ENCODE measurements at regions not wholly inside any gene's neighbourhood (a gene's known extent, or its start where the extent isn't known, plus 50 kb on each side); places are given as distances from the start of the nearest gene placed in this dataset.

DNA sequence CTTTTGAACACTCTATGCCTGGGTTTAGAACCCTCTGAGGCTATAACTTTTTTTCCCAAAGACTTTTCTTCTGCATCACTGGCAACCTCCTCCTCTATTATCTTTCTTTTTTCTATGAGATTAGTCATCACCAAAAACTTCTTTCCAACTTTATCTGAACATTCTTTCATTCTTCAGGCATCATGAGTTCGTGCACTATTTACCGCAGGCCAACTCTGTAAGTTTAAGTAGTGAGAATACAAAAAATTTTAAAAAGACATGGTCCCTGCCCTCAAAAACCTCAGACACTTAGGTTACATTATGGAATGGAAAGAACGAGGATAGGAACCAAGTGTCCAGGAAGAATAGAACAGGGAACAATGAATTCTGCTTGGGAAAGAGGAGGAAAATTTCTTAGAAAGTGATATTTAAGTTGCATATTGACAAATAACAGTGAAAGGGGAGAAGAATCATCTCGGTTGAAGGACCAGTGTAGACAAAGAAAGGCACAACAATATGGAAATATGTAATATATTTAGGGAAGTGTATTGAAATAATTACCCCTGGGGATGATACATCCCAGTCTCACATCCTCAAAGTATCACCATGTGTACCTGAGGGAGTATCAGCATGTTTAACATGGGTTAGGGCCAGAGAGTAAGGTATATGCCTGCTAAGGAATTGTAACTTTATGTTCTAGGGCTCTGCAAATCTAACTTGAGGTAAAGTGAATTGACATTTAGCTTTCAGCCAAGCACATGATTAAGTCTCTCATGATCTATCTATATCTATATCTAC, 196.5 kb upstream of the NREP start:
- no peaks in the 10 kb centered on the region for H3K9me2 ChIP-seq (replicated peaks; ENCODE audit: insufficient read depth, low read length)
- no peaks in the 10 kb centered on the region for H3K4me1 ChIP-seq (ENCODE audit: low read length)
- no peaks in the 10 kb centered on the region for H3K36me3 ChIP-seq (replicated peaks; ENCODE audit: insufficient read depth, low read length)
- no peak overlapping the region for H2AFZ ChIP-seq (ENCODE audit: low read length)
- no peak overlapping the region for H3K4me3 ChIP-seq (ENCODE audit: low read length)
- no peaks in the 10 kb centered on the region for H3K9me3 ChIP-seq (replicated peaks; ENCODE audit: insufficient read depth, low read length)
- no peak for DNase-seq
- no peaks in the 10 kb centered on the region for H3K79me2 ChIP-seq (ENCODE audit: low read length)
- no peaks in the 10 kb centered on the region for H3F3A ChIP-seq (ENCODE audit: insufficient read depth, low read length)
- H3K27me3 ChIP-seq (replicated peaks; ENCODE audit: insufficient read depth, low read length), result no peaks in the 10 kb centered on the region
- TF ChIP-seq, protein P1, sequence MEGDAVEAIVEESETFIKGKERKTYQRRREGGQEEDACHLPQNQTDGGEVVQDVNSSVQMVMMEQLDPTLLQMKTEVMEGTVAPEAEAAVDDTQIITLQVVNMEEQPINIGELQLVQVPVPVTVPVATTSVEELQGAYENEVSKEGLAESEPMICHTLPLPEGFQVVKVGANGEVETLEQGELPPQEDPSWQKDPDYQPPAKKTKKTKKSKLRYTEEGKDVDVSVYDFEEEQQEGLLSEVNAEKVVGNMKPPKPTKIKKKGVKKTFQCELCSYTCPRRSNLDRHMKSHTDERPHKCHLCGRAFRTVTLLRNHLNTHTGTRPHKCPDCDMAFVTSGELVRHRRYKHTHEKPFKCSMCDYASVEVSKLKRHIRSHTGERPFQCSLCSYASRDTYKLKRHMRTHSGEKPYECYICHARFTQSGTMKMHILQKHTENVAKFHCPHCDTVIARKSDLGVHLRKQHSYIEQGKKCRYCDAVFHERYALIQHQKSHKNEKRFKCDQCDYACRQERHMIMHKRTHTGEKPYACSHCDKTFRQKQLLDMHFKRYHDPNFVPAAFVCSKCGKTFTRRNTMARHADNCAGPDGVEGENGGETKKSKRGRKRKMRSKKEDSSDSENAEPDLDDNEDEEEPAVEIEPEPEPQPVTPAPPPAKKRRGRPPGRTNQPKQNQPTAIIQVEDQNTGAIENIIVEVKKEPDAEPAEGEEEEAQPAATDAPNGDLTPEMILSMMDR (IDR thresholded peaks at IDR 0.05; ENCODE audit: low read length), result no peak
- TF ChIP-seq EZH2 (optimal IDR thresholded peaks at IDR 0.05; ENCODE audit: low read depth, low read length) (no peak), EZH2phosphoT487 (IDR thresholded peaks at IDR 0.05; ENCODE audit: low read length) (no peak)
- no peak overlapping the region for H3K4me2 ChIP-seq (ENCODE audit: low read depth, low read length)
- H3K9ac ChIP-seq (ENCODE audit: low read length), result no peak overlapping the region
- no peaks in the 10 kb centered on the region for H4K20me1 ChIP-seq (ENCODE audit: insufficient read depth, low read length)
- H3K27ac ChIP-seq (ENCODE audit: low read length), result no peak overlapping the region

DNA sequence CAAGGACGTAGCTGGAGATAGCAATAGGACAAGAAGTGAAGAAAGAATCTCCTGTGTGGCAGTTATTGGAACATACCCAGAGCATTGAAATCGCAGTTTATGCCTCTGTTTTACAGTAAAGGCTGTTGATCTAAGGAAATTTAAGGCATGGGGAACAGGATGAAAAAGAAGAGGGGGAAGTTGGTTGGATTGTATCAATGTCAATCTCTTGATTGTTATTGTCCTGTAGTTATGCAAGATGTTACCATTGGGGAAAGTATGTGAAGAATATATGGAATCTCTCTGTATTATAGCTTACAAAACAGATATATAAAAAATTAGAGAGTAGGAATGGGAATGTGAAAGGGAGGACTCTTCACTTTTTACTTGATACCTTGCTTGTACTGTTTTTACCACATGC, 195.6 kb upstream of the NREP start:
- no peaks in the 10 kb centered on the region for H3K79me2 ChIP-seq (ENCODE audit: low read length)
- no peaks in the 10 kb centered on the region for H3K27me3 ChIP-seq (replicated peaks; ENCODE audit: insufficient read depth, low read length)
- TF ChIP-seq EZH2 (optimal IDR thresholded peaks at IDR 0.05; ENCODE audit: low read depth, low read length) (no peak), EZH2phosphoT487 (IDR thresholded peaks at IDR 0.05; ENCODE audit: low read length) (no peak)
- TF ChIP-seq, protein P1 (IDR thresholded peaks at IDR 0.05; ENCODE audit: low read length), result no peak
- H3K36me3 ChIP-seq (replicated peaks; ENCODE audit: insufficient read depth, low read length), result no peaks in the 10 kb centered on the region
- no peak overlapping the region for H2AFZ ChIP-seq (ENCODE audit: low read length)
- no peak overlapping the region for H3K9ac ChIP-seq (ENCODE audit: low read length)
- H4K20me1 ChIP-seq (ENCODE audit: insufficient read depth, low read length), result no peaks in the 10 kb centered on the region
- H3K9me2 ChIP-seq (replicated peaks; ENCODE audit: insufficient read depth, low read length), result no peaks in the 10 kb centered on the region
- no peak for DNase-seq
- no peak overlapping the region for H3K4me2 ChIP-seq (ENCODE audit: low read depth, low read length)
- no peak overlapping the region for H3K27ac ChIP-seq (ENCODE audit: low read length)
- no peaks in the 10 kb centered on the region for H3F3A ChIP-seq (ENCODE audit: insufficient read depth, low read length)
- no peaks in the 10 kb centered on the region for H3K9me3 ChIP-seq (replicated peaks; ENCODE audit: insufficient read depth, low read length)
- H3K4me1 ChIP-seq (ENCODE audit: low read length), result no peaks in the 10 kb centered on the region
- no peak overlapping the region for H3K4me3 ChIP-seq (ENCODE audit: low read length)

DNA sequence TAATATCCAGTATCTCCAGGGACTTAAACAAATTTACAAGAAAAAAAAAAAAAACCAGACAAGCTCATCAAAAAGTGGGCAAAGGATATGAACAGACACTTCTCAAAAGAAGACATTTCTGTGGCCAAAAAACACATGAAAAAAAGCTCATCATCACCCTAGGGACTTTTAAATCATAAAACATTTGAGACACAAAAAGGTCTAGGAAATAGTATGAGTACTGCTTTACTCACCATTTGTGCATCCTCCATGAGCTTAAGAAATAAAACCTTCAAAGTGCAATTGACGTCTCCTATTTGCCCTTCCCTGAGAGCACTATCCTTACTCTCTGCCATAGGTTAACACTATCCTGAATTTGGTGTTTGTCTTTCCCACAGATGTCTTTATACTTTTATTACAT, 193.7 kb upstream of the NREP start:
- H3K4me2 ChIP-seq (ENCODE audit: low read depth, low read length), result no peak overlapping the region

More for the DNA sequence above, 193.7 kb upstream of the NREP start:
- H3K36me3 ChIP-seq (replicated peaks; ENCODE audit: insufficient read depth, low read length), result no peaks in the 10 kb centered on the region
- H3K27ac ChIP-seq (ENCODE audit: low read length), result no peak overlapping the region
- no peaks in the 10 kb centered on the region for H3K9me2 ChIP-seq (replicated peaks; ENCODE audit: insufficient read depth, low read length)
- no peaks in the 10 kb centered on the region for H3K27me3 ChIP-seq (replicated peaks; ENCODE audit: insufficient read depth, low read length)
- no peak for DNase-seq
- H3K9ac ChIP-seq (ENCODE audit: low read length), result no peak overlapping the region
- TF ChIP-seq EZH2phosphoT487 (IDR thresholded peaks at IDR 0.05; ENCODE audit: low read length) (no peak), EZH2 (optimal IDR thresholded peaks at IDR 0.05; ENCODE audit: low read depth, low read length) (no peak)
- TF ChIP-seq, protein P1 (IDR thresholded peaks at IDR 0.05; ENCODE audit: low read length), result no peak
- no peaks in the 10 kb centered on the region for H3K4me1 ChIP-seq (ENCODE audit: low read length)
- H3K79me2 ChIP-seq (ENCODE audit: low read length), result no peaks in the 10 kb centered on the region
- no peak overlapping the region for H2AFZ ChIP-seq (ENCODE audit: low read length)
- no peaks in the 10 kb centered on the region for H4K20me1 ChIP-seq (ENCODE audit: insufficient read depth, low read length)
- no peak overlapping the region for H3K4me3 ChIP-seq (ENCODE audit: low read length)
- no peaks in the 10 kb centered on the region for H3F3A ChIP-seq (ENCODE audit: insufficient read depth, low read length)
- no peaks in the 10 kb centered on the region for H3K9me3 ChIP-seq (replicated peaks; ENCODE audit: insufficient read depth, low read length)

Measured in MM.1S (cell line).